HFF-Myc (cell line): ENCODE measurements at regions not wholly inside any gene's neighbourhood (a gene's known extent, or its start where the extent isn't known, plus 50 kb on each side); places are given as distances from the start of the nearest gene placed in this dataset.

ENCODE experiments used
- DNase-seq: peaks from one replicate; pipeline ENCODE4 v3.0.0-alpha.2; 2011; ENCODE audit warnings: low read depth; ENCODE audit errors: extremely low read depth
- H3K4me3 ChIP-seq: replicated peaks from 2 replicates; pipeline ENCODE4 v1.5.1; 2011; ENCODE audit warnings: low read depth, mild to moderate bottlenecking, control low read depth, low read length
- TF ChIP-seq, protein P1 (sequence below): IDR thresholded peaks from 2 replicates; pipeline ENCODE4 v1.5.1; 2012; ENCODE audit warnings: mild to moderate bottlenecking, low read depth, low read length, control low read depth; ENCODE audit errors: missing control alignments

DNA sequence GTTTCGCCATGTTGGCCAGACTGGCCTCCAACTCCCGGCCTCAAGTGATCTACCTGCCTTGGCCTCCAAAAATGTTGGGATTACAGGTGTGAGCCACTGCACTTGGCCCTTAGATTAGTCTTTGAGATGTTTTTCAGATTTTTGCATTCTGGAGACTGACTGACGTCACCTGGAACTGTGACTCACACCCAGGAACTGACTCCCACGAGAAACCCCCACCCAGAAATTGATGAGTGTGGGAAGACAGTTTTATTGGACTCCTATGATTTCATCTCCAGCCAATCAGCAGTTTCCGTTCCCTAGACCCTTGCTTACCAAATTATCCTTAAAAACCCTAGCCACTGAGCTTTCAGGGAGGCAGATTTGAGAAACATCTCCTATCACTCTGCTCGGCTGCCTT, 867.3 kb downstream of the TYW1 start:
- H3K4me3 ChIP-seq, result no peak overlapping the region
- no peak for DNase-seq
- TF ChIP-seq, protein P1, sequence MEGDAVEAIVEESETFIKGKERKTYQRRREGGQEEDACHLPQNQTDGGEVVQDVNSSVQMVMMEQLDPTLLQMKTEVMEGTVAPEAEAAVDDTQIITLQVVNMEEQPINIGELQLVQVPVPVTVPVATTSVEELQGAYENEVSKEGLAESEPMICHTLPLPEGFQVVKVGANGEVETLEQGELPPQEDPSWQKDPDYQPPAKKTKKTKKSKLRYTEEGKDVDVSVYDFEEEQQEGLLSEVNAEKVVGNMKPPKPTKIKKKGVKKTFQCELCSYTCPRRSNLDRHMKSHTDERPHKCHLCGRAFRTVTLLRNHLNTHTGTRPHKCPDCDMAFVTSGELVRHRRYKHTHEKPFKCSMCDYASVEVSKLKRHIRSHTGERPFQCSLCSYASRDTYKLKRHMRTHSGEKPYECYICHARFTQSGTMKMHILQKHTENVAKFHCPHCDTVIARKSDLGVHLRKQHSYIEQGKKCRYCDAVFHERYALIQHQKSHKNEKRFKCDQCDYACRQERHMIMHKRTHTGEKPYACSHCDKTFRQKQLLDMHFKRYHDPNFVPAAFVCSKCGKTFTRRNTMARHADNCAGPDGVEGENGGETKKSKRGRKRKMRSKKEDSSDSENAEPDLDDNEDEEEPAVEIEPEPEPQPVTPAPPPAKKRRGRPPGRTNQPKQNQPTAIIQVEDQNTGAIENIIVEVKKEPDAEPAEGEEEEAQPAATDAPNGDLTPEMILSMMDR, result no peak

DNA sequence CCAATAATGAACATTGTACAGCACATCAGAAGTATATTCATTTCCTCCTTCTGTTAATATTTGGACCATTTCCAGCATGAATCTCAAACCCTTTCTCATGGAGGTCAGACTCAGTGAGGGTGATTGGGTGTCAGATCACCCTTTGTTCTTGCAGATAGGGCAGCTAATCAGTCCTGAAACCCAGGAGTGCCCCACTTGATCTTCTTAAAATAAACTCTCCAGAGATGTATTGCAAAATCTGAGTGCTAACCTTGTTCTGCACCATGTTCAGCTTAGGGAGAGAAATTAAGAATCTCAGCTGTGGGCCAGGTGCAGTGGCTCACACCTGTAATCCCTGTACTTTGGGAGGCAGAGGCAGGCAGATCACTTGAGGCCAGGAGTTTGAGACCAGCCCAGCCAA, 869.4 kb downstream of the TYW1 start:
- DNase-seq, result no peak
- TF ChIP-seq, protein P1, result no peak
- no peak overlapping the region for H3K4me3 ChIP-seq

DNA sequence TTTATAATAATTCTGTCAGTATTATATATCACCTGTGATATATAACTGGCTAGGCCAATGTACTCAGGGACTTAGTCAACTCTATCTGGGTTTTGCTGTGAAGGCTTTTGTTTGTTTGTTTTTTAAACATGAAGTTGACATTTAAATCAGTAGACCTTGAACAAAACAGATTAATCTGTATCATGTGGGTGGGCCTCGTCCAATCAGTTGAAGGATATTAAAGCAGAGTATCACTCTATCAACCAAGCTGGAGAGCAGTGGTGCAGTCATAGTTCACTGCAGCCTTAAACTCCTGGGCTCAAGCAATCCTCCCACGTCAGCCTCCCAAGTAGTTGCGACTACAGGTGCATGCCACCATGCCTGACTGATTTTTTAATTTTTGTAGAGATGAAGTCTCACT, 870.2 kb downstream of the TYW1 start:
- H3K4me3 ChIP-seq, result no peak overlapping the region
- TF ChIP-seq, protein P1, result no peak
- no peak for DNase-seq

DNA sequence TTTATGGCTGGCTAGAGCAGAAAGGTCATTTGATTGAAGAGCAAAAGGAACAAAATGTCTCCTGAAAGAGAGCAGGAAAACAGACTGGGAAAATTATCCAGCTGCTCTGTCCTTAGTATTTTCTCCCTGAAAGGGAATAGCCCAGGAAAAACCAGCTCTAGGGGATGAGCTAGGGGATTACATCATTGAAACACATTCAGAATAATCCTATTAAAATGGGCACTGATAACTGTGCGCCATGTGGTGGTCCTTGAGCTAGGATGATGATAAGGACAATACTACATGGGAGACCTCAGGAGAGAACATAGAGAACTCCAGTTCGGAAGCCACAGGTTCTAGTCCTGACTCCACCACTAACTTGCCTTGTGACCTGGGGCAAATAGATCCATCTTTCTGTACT, 873.8 kb downstream of the TYW1 start:
- no peak for DNase-seq

DNA sequence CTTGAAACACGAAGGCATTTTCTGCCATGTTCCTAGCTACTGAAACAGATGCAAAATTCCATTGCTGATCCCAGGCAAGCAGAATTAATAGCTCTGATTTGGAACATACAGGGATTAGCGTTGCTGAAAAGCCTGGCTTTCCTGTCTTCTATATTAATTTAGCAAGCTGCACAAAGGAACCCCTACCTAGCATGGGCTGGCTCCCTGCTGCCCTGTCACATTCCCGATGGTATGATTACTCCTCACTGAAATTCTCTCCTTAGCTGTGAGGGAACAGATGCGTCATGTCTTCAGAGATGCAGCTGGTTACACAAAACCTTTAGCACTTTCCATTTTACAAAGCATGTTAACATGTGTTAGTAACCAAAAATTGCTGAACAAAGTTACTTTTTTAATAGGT, 878.9 kb downstream of the TYW1 start:
- H3K4me3 ChIP-seq, result no peak overlapping the region
- no peak for DNase-seq
- TF ChIP-seq, protein P1, result no peak

More for the DNA sequence above, 873.8 kb downstream of the TYW1 start:
- TF ChIP-seq, protein P1, result no peak
- no peak overlapping the region for H3K4me3 ChIP-seq

DNA sequence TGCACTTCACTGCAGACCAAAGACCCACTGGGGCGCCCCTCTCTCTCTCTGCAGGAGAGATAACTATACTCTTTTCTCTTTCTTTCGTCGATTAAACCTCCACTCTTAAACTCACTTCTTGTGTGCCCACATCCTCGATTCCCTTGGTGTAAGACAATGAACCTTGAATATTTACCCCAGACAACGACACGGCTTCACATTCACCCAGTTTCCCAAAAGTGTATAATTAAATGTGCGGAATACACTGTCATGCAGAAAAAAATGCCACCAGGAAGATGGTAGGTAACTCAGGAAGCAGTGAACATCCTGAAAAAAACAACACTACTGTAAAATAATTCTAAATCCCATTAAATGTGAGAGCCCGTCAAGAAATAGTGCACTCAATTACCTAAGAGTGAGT, 882.2 kb downstream of the TYW1 start:
- TF ChIP-seq, protein P1, result no peak
- H3K4me3 ChIP-seq, result no peak overlapping the region
- DNase-seq, result no peak

DNA sequence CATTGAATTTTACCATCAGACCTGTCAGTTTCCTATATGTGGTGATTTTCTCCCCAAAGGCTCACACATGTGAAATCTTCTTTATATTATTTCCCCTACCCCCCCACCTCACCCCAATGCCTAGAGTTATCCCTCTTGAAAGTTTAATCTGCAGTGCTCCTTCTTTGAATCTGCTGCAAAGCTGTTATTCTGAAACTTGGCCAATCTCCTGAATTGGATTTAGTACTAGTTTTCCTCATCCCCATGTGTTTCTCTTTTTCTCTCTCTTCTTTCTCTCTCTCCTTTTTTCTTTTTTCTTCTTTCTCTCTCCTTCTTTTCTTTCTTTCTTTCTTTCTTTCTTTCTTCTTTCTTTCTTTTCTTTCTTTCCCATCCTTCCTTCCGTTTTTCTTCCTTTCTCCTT, 886.2 kb downstream of the TYW1 start:
- DNase-seq, result no peak
- TF ChIP-seq, protein P1, result no peak

More for the DNA sequence above, 886.2 kb downstream of the TYW1 start:
- H3K4me3 ChIP-seq, result no peak overlapping the region
